ENCODE measurements at regions not wholly inside any gene's neighbourhood (a gene's known extent, or its start where the extent isn't known, plus 50 kb on each side); places are given as distances from the start of the nearest gene placed in this dataset.
A peak's percentile ranks its signal among the peaks of the same experiment; 100 is the strongest.

DNA sequence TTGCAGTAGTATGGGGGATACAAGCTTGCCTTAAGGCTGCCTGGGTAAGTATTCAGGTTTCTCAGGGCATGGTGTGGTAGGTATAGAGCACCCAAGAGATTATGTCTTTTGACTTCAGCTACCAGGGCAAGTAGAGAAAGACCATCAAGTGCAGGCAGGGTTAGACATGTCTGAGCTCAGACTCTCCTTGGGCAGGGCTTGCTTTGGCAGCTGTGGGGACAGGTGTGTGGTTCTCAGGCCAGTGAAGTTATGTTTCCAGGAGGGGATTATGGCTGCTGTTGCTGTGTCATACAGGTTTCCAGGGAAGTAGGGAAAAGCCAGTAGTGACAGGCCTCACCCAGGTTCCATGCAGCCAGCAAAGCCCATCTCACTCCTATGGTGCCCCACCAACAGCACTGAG is 1040.4 kb downstream of the FLRT2 start:
- TF ChIP-seq, protein P1, sequence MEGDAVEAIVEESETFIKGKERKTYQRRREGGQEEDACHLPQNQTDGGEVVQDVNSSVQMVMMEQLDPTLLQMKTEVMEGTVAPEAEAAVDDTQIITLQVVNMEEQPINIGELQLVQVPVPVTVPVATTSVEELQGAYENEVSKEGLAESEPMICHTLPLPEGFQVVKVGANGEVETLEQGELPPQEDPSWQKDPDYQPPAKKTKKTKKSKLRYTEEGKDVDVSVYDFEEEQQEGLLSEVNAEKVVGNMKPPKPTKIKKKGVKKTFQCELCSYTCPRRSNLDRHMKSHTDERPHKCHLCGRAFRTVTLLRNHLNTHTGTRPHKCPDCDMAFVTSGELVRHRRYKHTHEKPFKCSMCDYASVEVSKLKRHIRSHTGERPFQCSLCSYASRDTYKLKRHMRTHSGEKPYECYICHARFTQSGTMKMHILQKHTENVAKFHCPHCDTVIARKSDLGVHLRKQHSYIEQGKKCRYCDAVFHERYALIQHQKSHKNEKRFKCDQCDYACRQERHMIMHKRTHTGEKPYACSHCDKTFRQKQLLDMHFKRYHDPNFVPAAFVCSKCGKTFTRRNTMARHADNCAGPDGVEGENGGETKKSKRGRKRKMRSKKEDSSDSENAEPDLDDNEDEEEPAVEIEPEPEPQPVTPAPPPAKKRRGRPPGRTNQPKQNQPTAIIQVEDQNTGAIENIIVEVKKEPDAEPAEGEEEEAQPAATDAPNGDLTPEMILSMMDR (IDR thresholded peaks at IDR 0.05; ENCODE audit: control insufficient read depth, extremely low read depth, insufficient read depth) = no peak
- no peak overlapping the region for H3K4me3 ChIP-seq (ENCODE audit: low read depth, low read length)
- no peak for DNase-seq (ENCODE audit: low read depth)

DNA sequence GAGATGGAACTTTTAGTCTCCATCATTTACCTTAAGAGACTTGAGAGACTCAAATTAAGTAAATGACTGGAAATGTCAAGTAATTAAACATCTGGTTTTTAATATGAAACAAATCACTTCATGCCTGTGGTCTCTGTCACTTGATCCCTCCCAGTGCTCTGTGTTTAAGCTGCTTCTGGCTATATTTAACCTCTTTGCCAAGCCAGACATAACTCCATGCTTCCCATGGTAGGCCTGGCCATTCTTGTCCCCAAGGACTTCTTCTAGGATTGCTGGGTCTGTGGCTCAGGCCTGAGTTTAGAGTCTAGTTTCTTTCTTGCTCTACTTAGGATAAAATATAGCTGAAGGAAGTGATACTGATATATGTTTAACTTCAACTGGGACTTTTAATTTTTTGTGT is 1013.6 kb downstream of the FLRT2 start:
- H3K4me3 ChIP-seq (ENCODE audit: low read depth, low read length) = no peak overlapping the region
- TF ChIP-seq, protein P1 (IDR thresholded peaks at IDR 0.05; ENCODE audit: control insufficient read depth, extremely low read depth, insufficient read depth) = no peak
- DNase-seq (ENCODE audit: low read depth) = no peak

DNA sequence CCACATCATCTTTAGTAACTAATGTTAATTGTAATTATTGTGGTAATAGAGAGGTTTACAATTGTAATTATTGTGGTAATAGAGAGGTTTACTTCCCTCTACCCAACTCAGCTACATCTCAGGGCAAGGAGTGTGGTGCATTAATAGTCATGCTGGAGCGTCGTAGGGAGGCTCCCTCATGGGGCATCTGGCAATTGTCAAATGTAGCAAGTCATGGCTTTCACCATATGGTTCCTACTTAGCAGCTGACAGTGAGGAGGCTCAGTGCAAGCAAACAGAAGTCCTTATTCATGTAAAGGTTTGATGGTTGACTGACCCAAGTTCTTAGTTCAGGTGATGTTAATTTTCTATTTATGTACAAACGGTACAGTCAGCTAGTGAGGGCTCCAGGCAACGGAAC is 1012.0 kb downstream of the FLRT2 start:
- DNase-seq (ENCODE audit: low read depth) = no peak
- TF ChIP-seq, protein P1 (IDR thresholded peaks at IDR 0.05; ENCODE audit: control insufficient read depth, extremely low read depth, insufficient read depth) = no peak
- no peak overlapping the region for H3K4me3 ChIP-seq (ENCODE audit: low read depth, low read length)

DNA sequence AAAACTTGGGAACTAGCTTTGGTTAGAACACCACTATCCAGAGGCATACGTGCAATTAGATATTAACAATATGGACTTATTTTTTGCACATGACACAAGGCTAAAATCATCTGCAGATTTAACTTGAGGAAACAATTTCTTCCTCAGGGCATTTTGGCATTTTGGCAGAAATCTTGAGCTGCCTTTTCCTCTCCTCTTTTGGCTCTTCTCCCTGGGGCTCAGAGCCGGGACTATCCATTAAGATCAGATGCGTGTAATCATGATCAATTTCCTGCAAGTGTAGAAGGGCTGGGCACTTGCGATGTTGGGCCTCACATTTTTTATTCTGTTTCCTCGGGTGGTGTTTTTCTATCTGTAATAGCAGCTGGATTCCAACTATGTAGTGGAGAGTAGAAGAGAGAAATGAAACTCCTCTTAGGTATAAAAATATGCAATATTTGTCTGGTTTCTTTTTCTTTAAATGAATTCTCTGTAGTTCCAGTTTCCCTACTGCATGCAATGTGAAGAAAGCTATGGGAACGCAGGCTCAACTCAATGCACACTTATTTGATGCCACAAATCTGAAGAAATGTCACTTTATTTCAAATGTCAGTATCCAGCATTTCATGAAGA is 1010.8 kb downstream of the FLRT2 start:
- DNase-seq (ENCODE audit: low read depth) = no peak
- no peak overlapping the region for H3K4me3 ChIP-seq (ENCODE audit: low read depth, low read length)
- TF ChIP-seq, protein P1 (IDR thresholded peaks at IDR 0.05; ENCODE audit: control insufficient read depth, extremely low read depth, insufficient read depth) = no peak

DNA sequence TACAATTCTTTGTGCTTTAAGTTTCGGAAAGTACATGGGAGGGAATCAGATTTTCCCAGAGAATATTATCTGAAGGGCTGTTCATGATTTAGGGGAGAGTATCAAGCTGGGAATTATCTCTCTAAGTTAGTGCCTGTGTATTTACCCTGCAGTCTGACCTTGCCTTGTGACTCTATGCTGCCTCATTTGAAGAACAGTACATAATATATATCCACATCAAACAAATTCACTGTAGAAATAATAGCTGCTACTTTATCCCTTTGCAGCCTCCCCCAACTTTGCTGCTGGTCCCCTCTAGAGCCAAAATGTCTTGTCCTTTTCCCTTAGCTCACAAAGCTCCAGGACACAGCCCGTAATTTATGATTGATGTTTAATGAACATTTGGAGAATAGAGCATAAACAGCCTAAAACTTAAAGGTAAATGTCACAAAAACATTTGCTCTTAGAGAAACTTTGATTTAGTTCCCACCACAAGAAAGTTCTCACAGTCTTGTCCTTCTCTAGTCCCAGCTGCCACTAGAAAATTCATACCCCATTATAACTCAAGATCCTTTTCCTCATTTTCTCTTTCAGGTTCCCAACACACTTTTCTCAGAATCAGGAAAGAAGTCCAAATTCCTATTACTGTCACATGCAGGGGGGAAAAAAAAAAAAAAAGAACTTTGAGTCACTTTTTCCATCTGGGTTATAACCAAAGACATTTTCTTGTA is 1009.6 kb downstream of the FLRT2 start:
- no peak for DNase-seq (ENCODE audit: low read depth)
- no peak overlapping the region for H3K4me3 ChIP-seq (ENCODE audit: low read depth, low read length)
- TF ChIP-seq, protein P1 (IDR thresholded peaks at IDR 0.05; ENCODE audit: control insufficient read depth, extremely low read depth, insufficient read depth) = no peak

DNA sequence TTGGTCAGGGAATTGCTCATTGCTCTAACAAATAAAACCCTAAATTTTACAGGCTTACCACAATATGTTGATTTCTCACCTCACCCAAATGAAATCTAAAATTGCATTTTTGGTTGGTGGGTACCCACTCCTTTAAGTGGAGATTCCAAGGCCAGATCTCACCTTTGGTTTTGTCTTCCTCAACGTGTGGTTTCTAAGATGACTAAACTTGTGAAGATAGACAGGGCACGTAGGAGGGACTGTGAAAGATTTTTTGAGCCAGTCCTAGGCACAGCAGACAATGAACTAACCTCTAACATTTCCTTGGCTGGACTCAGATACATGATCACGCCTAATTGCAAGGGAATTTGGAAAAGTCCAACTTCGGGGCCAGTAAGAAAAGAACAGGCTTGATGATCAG is 1003.9 kb downstream of the FLRT2 start:
- no peak for DNase-seq (ENCODE audit: low read depth)
- no peak overlapping the region for H3K4me3 ChIP-seq (ENCODE audit: low read depth, low read length)
- TF ChIP-seq, protein P1 (IDR thresholded peaks at IDR 0.05; ENCODE audit: control insufficient read depth, extremely low read depth, insufficient read depth) = no peak

DNA sequence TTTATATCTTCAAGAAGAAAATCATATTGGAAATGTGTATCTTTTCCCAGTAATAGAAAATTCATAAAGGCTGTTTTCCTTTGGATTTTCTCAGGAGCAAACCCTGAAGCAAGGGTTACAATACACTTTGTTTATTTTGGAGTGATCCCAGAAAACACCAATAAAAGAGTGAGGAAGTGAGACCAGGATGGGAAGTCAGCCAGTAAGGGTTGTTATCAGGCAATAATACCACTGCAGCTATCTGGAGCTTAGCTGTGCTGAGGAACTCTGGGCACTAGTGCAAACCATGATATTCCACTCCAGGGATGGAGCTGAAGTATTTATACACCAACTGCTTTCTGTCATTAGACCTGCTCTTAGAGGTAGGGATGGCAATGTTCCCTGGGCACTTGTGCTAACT is 1002.3 kb downstream of the FLRT2 start:
- H3K4me3 ChIP-seq (ENCODE audit: low read depth, low read length) = no peak overlapping the region
- DNase-seq (ENCODE audit: low read depth) = peak; percentile 77
- TF ChIP-seq, protein P1 (IDR thresholded peaks at IDR 0.05; ENCODE audit: control insufficient read depth, extremely low read depth, insufficient read depth) = no peak
